ENCODE measurements at regions not wholly inside any gene's neighbourhood (a gene's known extent, or its start where the extent isn't known, plus 50 kb on each side); places are given as distances from the start of the nearest gene placed in this dataset.

DNA sequence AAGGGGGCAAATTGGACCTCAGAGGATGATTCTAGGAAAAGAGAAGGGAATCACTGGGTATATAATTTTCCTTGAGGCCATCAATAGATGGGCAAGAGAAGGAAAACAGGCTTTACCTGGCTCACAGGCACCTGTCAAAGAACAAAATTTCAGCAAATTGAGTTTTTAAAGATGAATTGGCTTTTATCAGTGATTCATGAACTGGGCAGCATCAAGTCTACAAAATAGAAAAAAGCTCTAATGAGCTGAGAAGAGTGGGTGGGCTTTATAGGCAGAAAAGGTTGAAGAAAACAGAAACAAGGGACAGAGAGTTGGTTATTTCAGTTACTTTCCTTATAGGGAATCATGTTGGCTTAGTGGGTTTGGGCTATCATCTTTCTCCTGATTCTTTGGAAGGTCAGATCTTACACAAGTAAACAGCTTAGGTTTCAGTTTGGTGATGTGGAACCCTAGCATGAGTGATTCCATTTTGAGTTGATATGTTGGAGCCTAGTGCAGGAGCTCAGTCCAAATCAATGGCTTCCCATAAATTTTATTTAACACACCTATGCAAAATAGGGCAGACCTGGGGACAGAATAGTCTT is 120.7 kb upstream of the MED14 start:
- TF ChIP-seq, protein P1, sequence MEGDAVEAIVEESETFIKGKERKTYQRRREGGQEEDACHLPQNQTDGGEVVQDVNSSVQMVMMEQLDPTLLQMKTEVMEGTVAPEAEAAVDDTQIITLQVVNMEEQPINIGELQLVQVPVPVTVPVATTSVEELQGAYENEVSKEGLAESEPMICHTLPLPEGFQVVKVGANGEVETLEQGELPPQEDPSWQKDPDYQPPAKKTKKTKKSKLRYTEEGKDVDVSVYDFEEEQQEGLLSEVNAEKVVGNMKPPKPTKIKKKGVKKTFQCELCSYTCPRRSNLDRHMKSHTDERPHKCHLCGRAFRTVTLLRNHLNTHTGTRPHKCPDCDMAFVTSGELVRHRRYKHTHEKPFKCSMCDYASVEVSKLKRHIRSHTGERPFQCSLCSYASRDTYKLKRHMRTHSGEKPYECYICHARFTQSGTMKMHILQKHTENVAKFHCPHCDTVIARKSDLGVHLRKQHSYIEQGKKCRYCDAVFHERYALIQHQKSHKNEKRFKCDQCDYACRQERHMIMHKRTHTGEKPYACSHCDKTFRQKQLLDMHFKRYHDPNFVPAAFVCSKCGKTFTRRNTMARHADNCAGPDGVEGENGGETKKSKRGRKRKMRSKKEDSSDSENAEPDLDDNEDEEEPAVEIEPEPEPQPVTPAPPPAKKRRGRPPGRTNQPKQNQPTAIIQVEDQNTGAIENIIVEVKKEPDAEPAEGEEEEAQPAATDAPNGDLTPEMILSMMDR (IDR thresholded peaks at IDR 0.05), result no peak
- no peak for TF ChIP-seq POLR2A (IDR thresholded peaks at IDR 0.05)

Data from breast epithelium (tissue), 3 donors.